GM12872 (cell line): ENCODE measurements at regions not wholly inside any gene's neighbourhood (a gene's known extent, or its start where the extent isn't known, plus 50 kb on each side); places are given as distances from the start of the nearest gene placed in this dataset.

ENCODE experiments used
- TF ChIP-seq, protein P1 (sequence below): IDR thresholded peaks from 3 replicates; pipeline ENCODE4 v1.5.1; 2011; ENCODE audit warnings: low read depth, mild to moderate bottlenecking, low read length, moderate library complexity; ENCODE audit not compliant: insufficient read depth

GRCh38 chr2:6448893-6449292 is 416.8 kb downstream of the CMPK2 start:
- TF ChIP-seq, protein P1, sequence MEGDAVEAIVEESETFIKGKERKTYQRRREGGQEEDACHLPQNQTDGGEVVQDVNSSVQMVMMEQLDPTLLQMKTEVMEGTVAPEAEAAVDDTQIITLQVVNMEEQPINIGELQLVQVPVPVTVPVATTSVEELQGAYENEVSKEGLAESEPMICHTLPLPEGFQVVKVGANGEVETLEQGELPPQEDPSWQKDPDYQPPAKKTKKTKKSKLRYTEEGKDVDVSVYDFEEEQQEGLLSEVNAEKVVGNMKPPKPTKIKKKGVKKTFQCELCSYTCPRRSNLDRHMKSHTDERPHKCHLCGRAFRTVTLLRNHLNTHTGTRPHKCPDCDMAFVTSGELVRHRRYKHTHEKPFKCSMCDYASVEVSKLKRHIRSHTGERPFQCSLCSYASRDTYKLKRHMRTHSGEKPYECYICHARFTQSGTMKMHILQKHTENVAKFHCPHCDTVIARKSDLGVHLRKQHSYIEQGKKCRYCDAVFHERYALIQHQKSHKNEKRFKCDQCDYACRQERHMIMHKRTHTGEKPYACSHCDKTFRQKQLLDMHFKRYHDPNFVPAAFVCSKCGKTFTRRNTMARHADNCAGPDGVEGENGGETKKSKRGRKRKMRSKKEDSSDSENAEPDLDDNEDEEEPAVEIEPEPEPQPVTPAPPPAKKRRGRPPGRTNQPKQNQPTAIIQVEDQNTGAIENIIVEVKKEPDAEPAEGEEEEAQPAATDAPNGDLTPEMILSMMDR = no peak

- TF ChIP-seq, protein P1 = no peak
Measured at GRCh38 chr2:6449343-6449742, 416.4 kb downstream of the CMPK2 start.

DNA sequence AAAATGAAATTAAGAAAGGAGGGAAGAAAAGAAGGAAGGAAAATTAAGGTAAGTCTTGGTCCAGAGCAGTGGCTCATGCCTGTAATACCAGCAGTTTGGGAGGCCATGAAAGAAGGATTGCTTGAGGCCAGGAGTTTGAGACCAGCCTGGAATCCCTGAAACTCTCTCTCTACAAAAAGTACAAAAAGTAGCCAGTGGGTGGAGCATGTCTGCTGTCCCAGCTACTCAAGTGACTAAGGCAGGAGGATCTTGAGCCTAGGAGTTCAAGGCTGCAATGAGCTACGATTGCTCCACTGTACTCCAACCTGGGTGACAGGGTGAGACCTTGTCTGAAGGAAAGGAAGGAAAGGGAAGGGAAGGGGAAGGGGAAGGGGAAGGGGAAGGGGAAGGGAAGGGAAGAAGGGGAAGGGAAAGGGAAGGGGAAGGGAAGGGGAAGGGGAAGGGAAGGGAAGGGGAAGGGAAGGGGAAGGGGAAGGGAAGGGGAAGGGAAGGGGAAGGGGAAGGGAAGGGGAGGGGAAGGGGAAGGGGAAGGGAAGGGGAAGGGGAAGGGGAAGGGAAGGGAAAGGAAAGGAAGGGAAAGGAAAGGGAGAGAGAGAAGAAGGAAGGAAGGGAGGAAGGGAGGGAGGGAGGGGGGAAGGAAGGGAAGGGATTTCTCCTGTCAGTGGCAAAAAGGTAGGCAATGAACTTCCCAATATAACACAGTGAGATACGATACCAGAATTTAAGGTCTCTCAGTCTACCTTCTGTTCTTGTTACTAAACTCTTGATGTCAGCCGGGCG is 412.8 kb downstream of the CMPK2 start:
- TF ChIP-seq, protein P1 = no peak

GRCh38 chr2:6454286-6454990 is 411.3 kb downstream of the CMPK2 start:
- TF ChIP-seq, protein P1 = no peak

DNA sequence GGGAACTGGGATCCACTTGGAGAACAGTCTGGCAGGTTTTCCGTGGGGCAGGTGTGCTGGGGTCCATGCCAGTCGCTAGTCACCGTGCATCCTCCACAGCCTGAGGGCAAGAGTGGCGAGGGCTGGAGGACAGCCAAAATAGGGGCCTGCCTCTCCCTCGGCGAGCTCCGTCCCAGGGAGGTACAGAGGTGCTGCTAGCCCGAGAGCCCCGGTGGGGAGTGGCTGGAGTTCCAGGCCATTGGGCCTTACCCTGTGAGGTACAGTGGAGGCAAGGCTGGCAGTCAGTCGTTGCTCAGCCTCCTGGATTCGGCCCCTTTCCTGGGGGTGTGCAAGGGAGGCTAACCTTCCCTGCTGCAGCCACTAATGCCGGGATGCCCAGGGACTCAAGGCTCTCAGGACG is 406.6 kb downstream of the CMPK2 start:
- TF ChIP-seq, protein P1 = no peak

DNA sequence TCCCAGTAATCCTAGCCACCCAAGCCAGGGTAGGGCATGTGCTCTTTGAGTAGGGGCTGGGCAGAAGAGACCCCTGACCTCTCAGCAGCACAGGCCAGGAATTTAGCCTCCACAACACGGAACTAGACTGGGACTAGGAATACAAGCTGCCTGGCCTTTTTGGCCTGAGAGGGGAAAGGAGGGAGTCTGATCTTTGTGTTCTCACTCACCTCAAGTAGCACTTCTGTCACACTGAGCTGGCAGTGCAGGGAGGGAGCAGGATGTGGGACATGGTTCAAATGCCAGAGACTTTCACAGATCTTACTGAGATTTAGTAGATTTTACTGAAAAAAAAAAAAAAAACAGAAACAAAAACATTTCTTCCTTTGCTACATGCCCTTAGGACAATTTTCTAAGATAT is 395.2 kb downstream of the CMPK2 start:
- TF ChIP-seq, protein P1 = no peak

DNA sequence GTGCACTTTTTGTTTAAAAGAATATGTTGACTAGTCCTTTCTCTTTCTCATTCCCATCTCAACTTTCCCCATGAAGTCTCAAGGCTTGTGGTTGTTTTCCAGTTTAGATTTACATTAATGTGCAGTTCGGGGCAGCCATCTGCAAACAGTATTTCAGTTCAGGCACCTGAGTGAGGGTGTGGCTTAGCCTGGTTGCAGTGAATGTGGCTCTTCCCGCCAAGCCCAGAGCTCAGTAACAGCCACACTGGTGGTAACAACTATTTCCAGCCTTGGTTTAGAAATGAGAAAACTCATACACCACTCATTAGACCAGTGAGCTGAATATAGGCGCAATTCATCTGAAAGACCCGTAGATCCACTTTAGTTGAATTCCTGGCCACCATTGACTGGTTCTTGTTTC is 394.3 kb downstream of the CMPK2 start:
- TF ChIP-seq, protein P1 = no peak
